Endodermal cell (in vitro differentiated cells): ENCODE measurements at regions not wholly inside any gene's neighbourhood (a gene's known extent, or its start where the extent isn't known, plus 50 kb on each side); places are given as distances from the start of the nearest gene placed in this dataset.

Source experiments
- DNase-seq: peaks from one replicate; pipeline ENCODE4 v3.0.0-alpha.2; 2017
- H3K27ac ChIP-seq: 2 replicates; pipeline ENCODE4 v1.5.1; 2013; ENCODE audit warnings: mild to moderate bottlenecking, low read depth, low read length, moderate library complexity
- H3K27me3 ChIP-seq: 2 replicates; pipeline ENCODE4 v1.6.1; 2013; ENCODE audit warnings: mild to moderate bottlenecking, low read length, moderate library complexity; ENCODE audit not compliant: insufficient read depth, control insufficient read depth, poor library complexity, severe bottlenecking
- H3K36me3 ChIP-seq: 2 replicates; pipeline ENCODE4 v1.7.0; 2013; ENCODE audit warnings: mild to moderate bottlenecking, low read length, moderate library complexity; ENCODE audit not compliant: control insufficient read depth, insufficient read depth
- H3K4me1 ChIP-seq: one replicate; pipeline ENCODE4 v1.7.0; 2013; ENCODE audit warnings: low read length; ENCODE audit not compliant: control insufficient read depth, insufficient read depth
- H3K4me3 ChIP-seq: 2 replicates; pipeline ENCODE4 v1.5.1; 2013; ENCODE audit warnings: mild to moderate bottlenecking, low read length, moderate library complexity
- H3K9ac ChIP-seq: 2 replicates; pipeline ENCODE4 v1.6.1; 2013; ENCODE audit warnings: mild to moderate bottlenecking, low read length, moderate library complexity; ENCODE audit not compliant: poor library complexity, severe bottlenecking; ENCODE audit errors: extremely low read depth
- H3K9me3 ChIP-seq: 2 replicates; pipeline ENCODE4 v1.6.1; 2013; ENCODE audit warnings: mild to moderate bottlenecking, low read length, moderate library complexity; ENCODE audit not compliant: control insufficient read depth
- H3K27ac Mint-ChIP-seq: 2 replicates; pipeline ENCODE4 v1.8.0; 2020; ENCODE audit warnings: mixed read lengths
- H3K27me3 Mint-ChIP-seq: 2 replicates; pipeline ENCODE4 v1.8.0; 2021; ENCODE audit warnings: mild to moderate bottlenecking, mixed read lengths; ENCODE audit not compliant: insufficient read depth
- H3K36me3 Mint-ChIP-seq: 2 replicates; pipeline ENCODE4 v1.8.0; 2020; ENCODE audit warnings: low read depth, mixed read lengths
- H3K4me1 Mint-ChIP-seq: 2 replicates; pipeline ENCODE4 v1.8.0; 2020; ENCODE audit warnings: mixed read lengths
- H3K4me3 Mint-ChIP-seq: 2 replicates; pipeline ENCODE4 v1.8.0; 2020; ENCODE audit warnings: mild to moderate bottlenecking, moderate library complexity, mixed read lengths
- H3K9me3 Mint-ChIP-seq: 2 replicates; pipeline ENCODE4 v1.8.0; 2020; ENCODE audit warnings: mild to moderate bottlenecking, mixed read lengths
- CTCF ChIP-seq: fragments of 200-600 bp; sonication (generic); conservative IDR thresholded peaks from 2 replicates; pipeline ENCODE4 v1.5.0; 2021; ENCODE audit warnings: antibody characterized with exemption, mild to moderate bottlenecking
- WGBS, 2 experiments: methylation state at CpG; one replicate each; pipeline versions ENCODE4 v1.1.5 to v1.1.7; 2013; ENCODE audit warnings: missing lambda C conversion rate in 2 of 2, mixed read lengths in 1 of 2; ENCODE audit not compliant: insufficient coverage in 1 of 2, insufficient read length in 1 of 2; 5-methylcytosine and 5-hydroxymethylcytosine counted together

DNA sequence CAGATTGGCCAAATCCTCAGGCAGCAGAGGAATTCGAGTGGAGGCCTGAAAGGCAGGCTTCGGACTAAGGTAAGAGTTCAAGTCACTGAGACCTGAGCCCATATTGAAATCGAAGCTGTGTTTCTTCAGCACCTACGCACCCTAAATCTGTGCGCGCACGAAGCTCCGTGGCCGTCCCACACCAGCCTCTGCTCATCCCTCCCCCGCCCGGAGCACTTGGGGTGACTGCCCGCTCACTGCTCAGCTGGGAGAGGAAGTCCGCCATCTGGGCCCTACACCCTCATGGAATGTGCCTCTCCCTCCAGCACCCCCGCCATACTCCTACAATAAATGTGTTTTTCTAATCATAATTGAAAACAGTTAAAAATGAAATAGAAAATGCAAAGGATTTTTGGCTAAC lies 734.5 kb downstream of the GALR1 start:
- Mint-ChIP-seq H3K9me3 (no peaks in the 10 kb centered on the region), H3K36me3 (no peaks in the 10 kb centered on the region), H3K27ac (no peak overlapping the region)

DNA sequence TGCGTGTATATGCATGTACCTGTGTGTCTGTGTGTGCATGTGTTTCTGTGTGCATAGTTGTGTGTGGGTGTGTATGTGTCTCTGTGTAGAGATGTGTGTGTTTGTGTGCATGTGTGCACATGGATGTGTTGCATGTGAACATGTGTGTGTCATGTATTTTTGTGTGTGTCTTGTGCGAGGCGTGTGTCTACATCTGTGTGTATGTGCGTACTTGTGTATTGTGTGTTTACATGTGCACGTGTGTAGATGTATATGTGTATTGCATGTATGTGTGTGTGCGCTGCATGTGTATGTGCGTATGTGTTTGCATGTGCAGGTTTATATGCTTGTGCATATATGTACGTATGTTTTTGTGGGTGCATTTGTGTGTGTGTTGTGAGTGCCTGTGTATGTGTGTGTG lies 735.2 kb downstream of the GALR1 start:
- Mint-ChIP-seq H3K36me3 (no peaks in the 10 kb centered on the region), H3K4me1 (no peaks in the 10 kb centered on the region), H3K27me3 (no peaks in the 10 kb centered on the region), H3K27ac (no peak overlapping the region), H3K4me3 (no peak overlapping the region), H3K9me3 (no peaks in the 10 kb centered on the region)
- H3K27me3 ChIP-seq: no peaks in the 10 kb centered on the region
- no peaks in the 10 kb centered on the region for H3K9me3 ChIP-seq
- no peaks in the 10 kb centered on the region for H3K4me1 ChIP-seq
- no peak overlapping the region for H3K9ac ChIP-seq
- no peak for DNase-seq
- WGBS, 2 experiments: 94% methylated on average over 5 to 8 of the region's 8 CpGs
- TF ChIP-seq CTCF: no peak
- H3K36me3 ChIP-seq: no peaks in the 10 kb centered on the region
- no peak overlapping the region for H3K27ac ChIP-seq
- H3K4me3 ChIP-seq: no peak overlapping the region

More for the DNA sequence above, 734.5 kb downstream of the GALR1 start:
- no peaks in the 10 kb centered on the region for H3K4me1 Mint-ChIP-seq
- H3K27me3 Mint-ChIP-seq: no peaks in the 10 kb centered on the region
- Histone ChIP-seq H3K27ac (no peak overlapping the region), H3K36me3 (no peaks in the 10 kb centered on the region), H3K27me3 (no peaks in the 10 kb centered on the region), H3K4me1 (no peaks in the 10 kb centered on the region), H3K4me3 (no peak overlapping the region), H3K9ac (no peak overlapping the region), H3K9me3 (no peaks in the 10 kb centered on the region)
- H3K4me3 Mint-ChIP-seq: no peak overlapping the region
- DNase-seq: no peak
- WGBS, 2 experiments: 92 to 95% methylated on average over 12 to 13 of the region's 14 CpGs
- TF ChIP-seq CTCF: no peak

GRCh38 chr18:77985526-77986281 lies 736.1 kb downstream of the GALR1 start:
- Histone ChIP-seq H3K36me3 (no peaks in the 10 kb centered on the region), H3K9ac (no peak overlapping the region), H3K4me3 (no peak overlapping the region), H3K9me3 (no peaks in the 10 kb centered on the region), H3K27me3 (no peaks in the 10 kb centered on the region), H3K27ac (no peak overlapping the region), H3K4me1 (no peaks in the 10 kb centered on the region)
- no peaks in the 10 kb centered on the region for H3K4me1 Mint-ChIP-seq
- H3K36me3 Mint-ChIP-seq: no peaks in the 10 kb centered on the region
- no peak overlapping the region for H3K4me3 Mint-ChIP-seq
- DNase-seq: no peak
- no peaks in the 10 kb centered on the region for H3K9me3 Mint-ChIP-seq
- no peaks in the 10 kb centered on the region for H3K27me3 Mint-ChIP-seq
- no peak overlapping the region for H3K27ac Mint-ChIP-seq
- WGBS, 2 experiments: 89 to 90% methylated on average over 7 to 14 of the region's 14 CpGs
- no peak for TF ChIP-seq CTCF
